ENCODE measurements at regions not wholly inside any gene's neighbourhood (a gene's known extent, or its start where the extent isn't known, plus 50 kb on each side); places are given as distances from the start of the nearest gene placed in this dataset.

GRCh38 chr11:44450295-44450932, 115.0 kb upstream of the CD82 start:
- H4K91ac ChIP-seq (ENCODE audit: insufficient read length, low read depth, low read length): no peak overlapping the region
- H3K27ac ChIP-seq (ENCODE audit: insufficient read length, low read depth, low read length): no peak overlapping the region
- no peak overlapping the region for H4K5ac ChIP-seq (ENCODE audit: insufficient read length, low read depth, low read length)
- DNase-seq: no peak
- no peaks in the 10 kb centered on the region for H3K23me2 ChIP-seq (ENCODE audit: insufficient read length, low read depth, low read length, poor library complexity, severe bottlenecking)
- H3K4me2 ChIP-seq (ENCODE audit: insufficient read depth, insufficient read length, low read length): no peak overlapping the region
- no peak for TF ChIP-seq CTCF (conservative IDR thresholded peaks at IDR 0.05)
- no peak overlapping the region for H3K9ac ChIP-seq (ENCODE audit: extremely low read depth, insufficient read length, low read length)
- no peak overlapping the region for H3K4ac ChIP-seq (ENCODE audit: low read depth, low read length)
- H4K20me1 ChIP-seq (ENCODE audit: control insufficient read depth, insufficient read depth, insufficient read length): no peaks in the 10 kb centered on the region
- peaks cover 9 to 13% of the 10 kb centered on the region in 2 experiments for H3K4me1 Mint-ChIP-seq
- H2BK15ac ChIP-seq (ENCODE audit: low read depth, low read length): no peak overlapping the region
- no peak overlapping the region for H3K14ac ChIP-seq (ENCODE audit: insufficient read depth, low read length)
- H4K8ac ChIP-seq (replicated peaks; ENCODE audit: insufficient read length, low read depth, low read length): no peak overlapping the region
- H3K4me1 ChIP-seq (ENCODE audit: insufficient read depth, low read length): peaks cover 5% of the 10 kb centered on the region; the same call in 1 of the 2 replicates
- no peaks in the 10 kb centered on the region for H3K27me3 ChIP-seq (ENCODE audit: insufficient read depth, low read length)
- peaks cover 3% of the 10 kb centered on the region for H3K27me3 Mint-ChIP-seq (ENCODE audit: low read depth)
- H2AK5ac ChIP-seq (ENCODE audit: insufficient read length, low read length): no peak overlapping the region
- H2BK20ac ChIP-seq (ENCODE audit: low read depth, low read length, poor library complexity, severe bottlenecking): no peak overlapping the region
- WGBS (ENCODE audit: extremely low coverage, insufficient read length, low lambda C conversion rate): no CpG with 5 or more reads among the region's 10 CpGs
- H3T11ph ChIP-seq (ENCODE audit: low read length): no peak overlapping the region
- H2BK5ac ChIP-seq (ENCODE audit: insufficient read length, low read length): no peak overlapping the region
- no peak overlapping the region for H2BK120ac ChIP-seq (ENCODE audit: low read depth, low read length, poor library complexity, severe bottlenecking)
- no peaks in the 10 kb centered on the region for H3K9me3 Mint-ChIP-seq
- H3K23ac ChIP-seq (ENCODE audit: insufficient read length, low read depth, low read length): no peak overlapping the region
- no peak overlapping the region for H2AFZ ChIP-seq (ENCODE audit: low read length)
- no peak overlapping the region for H3K56ac ChIP-seq (ENCODE audit: insufficient read length, low read depth, low read length)
- no peak overlapping the region for H3K27ac Mint-ChIP-seq
- H3K18ac ChIP-seq (ENCODE audit: insufficient read length, low read depth, low read length): no peak overlapping the region
- H3K9me3 ChIP-seq (ENCODE audit: control insufficient read depth, low read depth, low read length): no peaks in the 10 kb centered on the region
- H3K36me3 Mint-ChIP-seq (ENCODE audit: insufficient read depth in 1 of 3, low read depth in 3 of 3): no peaks in the 10 kb centered on the region
- H2BK12ac ChIP-seq (ENCODE audit: insufficient read length, low read depth, low read length): no peak overlapping the region
- no peak overlapping the region for H3K4me3 Mint-ChIP-seq
- H3K79me2 ChIP-seq (ENCODE audit: insufficient read depth, low read length): no peaks in the 10 kb centered on the region
- H3K79me1 ChIP-seq (ENCODE audit: insufficient read depth, low read depth, low read length, poor library complexity, severe bottlenecking): no peaks in the 10 kb centered on the region
